PFSK-1 (cell line): ENCODE measurements at regions not wholly inside any gene's neighbourhood (a gene's known extent, or its start where the extent isn't known, plus 50 kb on each side); places are given as distances from the start of the nearest gene placed in this dataset.

ENCODE experiments used
- FOXP2 ChIP-seq: optimal IDR thresholded peaks from 2 replicates; pipeline ENCODE3; 2011; ENCODE audit warnings: borderline replicate concordance, control low read depth, inconsistent platforms; ENCODE audit not compliant: insufficient read depth; ENCODE audit errors: extremely low read length, extremely low read depth
- POLR2AphosphoS5 ChIP-seq: IDR thresholded peaks from 2 replicates; pipeline ENCODE4 v1.6.1; 2012; ENCODE audit warnings: low read depth, mild to moderate bottlenecking, control low read depth, low read length, moderate library complexity
- SIN3A ChIP-seq: IDR thresholded peaks from 2 replicates; pipeline ENCODE4 v1.6.1; 2012; ENCODE audit warnings: mild to moderate bottlenecking, low read length, moderate library complexity, borderline replicate concordance; ENCODE audit not compliant: insufficient read depth
- TAF1 ChIP-seq: IDR thresholded peaks from 2 replicates; pipeline ENCODE4 v1.6.1; 2012; ENCODE audit warnings: low read length, control low read depth, borderline replicate concordance; ENCODE audit not compliant: insufficient read depth
- TF ChIP-seq, protein P1 (sequence below), 2 experiments: IDR thresholded peaks; 2 replicates each; pipeline versions ENCODE4 v1.6.1 to v1.8.0; 2011 to 2012; ENCODE audit warnings: low read depth in 2 of 2, low read length in 2 of 2, control low read depth in 1 of 2, inconsistent platforms in 1 of 2, mild to moderate bottlenecking in 1 of 2, moderate library complexity in 1 of 2; ENCODE audit not compliant: insufficient read depth in 1 of 2

DNA sequence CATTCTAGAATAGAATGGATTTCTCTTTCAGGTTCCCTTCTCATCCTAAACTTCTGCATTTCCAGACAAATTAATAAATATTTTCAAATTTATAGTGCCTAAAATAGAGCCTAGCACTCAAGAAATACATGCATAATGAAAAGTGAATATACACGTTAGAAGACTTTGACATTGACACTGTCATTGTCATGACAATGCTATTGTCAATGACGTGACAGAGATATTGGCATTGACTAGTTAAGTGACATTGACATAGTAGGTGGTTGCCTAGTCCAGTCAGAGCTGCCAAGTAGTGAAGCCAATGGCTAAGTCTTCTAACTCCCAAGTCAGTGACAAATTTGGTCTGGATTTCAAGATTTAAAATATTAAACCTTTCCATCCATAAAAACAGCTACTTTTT, 410.5 kb downstream of the LMO4 start:
- TF ChIP-seq SIN3A (no peak), FOXP2 (no peak), TAF1 (no peak), POLR2AphosphoS5 (no peak)
- TF ChIP-seq, protein P1, sequence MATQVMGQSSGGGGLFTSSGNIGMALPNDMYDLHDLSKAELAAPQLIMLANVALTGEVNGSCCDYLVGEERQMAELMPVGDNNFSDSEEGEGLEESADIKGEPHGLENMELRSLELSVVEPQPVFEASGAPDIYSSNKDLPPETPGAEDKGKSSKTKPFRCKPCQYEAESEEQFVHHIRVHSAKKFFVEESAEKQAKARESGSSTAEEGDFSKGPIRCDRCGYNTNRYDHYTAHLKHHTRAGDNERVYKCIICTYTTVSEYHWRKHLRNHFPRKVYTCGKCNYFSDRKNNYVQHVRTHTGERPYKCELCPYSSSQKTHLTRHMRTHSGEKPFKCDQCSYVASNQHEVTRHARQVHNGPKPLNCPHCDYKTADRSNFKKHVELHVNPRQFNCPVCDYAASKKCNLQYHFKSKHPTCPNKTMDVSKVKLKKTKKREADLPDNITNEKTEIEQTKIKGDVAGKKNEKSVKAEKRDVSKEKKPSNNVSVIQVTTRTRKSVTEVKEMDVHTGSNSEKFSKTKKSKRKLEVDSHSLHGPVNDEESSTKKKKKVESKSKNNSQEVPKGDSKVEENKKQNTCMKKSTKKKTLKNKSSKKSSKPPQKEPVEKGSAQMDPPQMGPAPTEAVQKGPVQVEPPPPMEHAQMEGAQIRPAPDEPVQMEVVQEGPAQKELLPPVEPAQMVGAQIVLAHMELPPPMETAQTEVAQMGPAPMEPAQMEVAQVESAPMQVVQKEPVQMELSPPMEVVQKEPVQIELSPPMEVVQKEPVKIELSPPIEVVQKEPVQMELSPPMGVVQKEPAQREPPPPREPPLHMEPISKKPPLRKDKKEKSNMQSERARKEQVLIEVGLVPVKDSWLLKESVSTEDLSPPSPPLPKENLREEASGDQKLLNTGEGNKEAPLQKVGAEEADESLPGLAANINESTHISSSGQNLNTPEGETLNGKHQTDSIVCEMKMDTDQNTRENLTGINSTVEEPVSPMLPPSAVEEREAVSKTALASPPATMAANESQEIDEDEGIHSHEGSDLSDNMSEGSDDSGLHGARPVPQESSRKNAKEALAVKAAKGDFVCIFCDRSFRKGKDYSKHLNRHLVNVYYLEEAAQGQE (IDR thresholded peaks at IDR 0.05; ENCODE audit: insufficient read depth in 1 of 2, low read depth in 2 of 2, low read length in 2 of 2), result no peak

DNA sequence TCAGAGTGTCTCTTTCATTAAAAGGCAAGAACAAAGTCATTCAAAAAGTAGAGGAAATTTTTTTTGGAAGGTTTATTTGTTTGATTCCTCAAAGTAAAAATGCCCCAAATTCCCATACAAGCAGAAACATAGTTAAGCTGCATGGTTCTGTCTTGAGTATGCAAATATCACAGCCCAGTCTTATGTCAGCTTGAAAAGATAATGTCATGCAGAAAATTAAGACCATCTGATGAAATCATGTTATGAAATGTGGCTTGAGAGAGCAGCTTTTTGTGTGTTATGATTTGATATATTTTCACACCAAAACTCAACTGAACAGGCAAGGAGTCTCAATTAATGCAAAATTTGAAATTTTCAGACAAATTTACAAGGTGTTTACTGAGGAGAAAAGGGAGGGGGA, 411.0 kb downstream of the LMO4 start:
- TF ChIP-seq, protein P1 (IDR thresholded peaks at IDR 0.05; ENCODE audit: insufficient read depth in 1 of 2, low read depth in 2 of 2, low read length in 2 of 2), result no peak
- TF ChIP-seq SIN3A (no peak), POLR2AphosphoS5 (no peak), TAF1 (no peak), FOXP2 (no peak)

DNA sequence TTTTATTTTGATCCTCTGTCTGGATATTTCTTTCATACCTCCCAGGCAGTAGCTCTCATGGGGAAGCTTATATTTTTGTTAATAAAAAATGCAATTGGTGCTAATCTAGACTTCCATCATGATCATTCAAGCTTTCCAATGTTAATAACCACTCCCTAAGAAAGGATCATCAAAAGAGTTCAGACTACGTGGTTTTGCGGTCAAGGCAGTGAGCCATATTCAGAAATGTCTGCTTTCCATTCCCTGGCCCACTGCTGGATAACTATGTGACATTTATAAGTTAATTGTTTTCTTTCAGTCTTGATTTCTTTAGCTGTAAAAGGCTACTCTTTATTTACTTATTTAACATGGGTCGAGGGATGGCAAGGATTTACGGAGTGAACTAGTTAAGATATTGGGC, 414.6 kb downstream of the LMO4 start:
- TF ChIP-seq POLR2AphosphoS5, result no peak

DNA sequence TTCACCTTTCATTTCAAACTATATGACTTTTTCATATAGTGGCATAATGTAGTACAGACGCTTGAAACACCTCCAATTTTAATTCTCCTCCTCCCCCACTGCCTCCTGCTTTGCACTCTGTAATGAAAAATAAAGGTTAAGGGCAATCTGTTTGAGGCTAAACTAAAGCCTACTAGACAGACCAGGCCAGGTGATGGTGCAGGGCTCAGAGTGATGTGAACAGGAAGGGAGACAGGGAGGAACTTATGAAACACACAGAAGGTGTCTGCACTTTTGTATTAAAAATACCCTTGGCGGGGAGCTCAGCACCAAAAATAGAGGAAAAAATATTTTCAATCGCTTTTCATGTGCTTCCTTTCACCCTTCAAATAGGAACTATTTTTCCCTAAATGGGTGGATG, 415.4 kb downstream of the LMO4 start:
- TF ChIP-seq POLR2AphosphoS5 (no peak), SIN3A (no peak), TAF1 (no peak), FOXP2 (no peak)
- TF ChIP-seq, protein P1 (IDR thresholded peaks at IDR 0.05; ENCODE audit: insufficient read depth in 1 of 2, low read depth in 2 of 2, low read length in 2 of 2), result no peak

DNA sequence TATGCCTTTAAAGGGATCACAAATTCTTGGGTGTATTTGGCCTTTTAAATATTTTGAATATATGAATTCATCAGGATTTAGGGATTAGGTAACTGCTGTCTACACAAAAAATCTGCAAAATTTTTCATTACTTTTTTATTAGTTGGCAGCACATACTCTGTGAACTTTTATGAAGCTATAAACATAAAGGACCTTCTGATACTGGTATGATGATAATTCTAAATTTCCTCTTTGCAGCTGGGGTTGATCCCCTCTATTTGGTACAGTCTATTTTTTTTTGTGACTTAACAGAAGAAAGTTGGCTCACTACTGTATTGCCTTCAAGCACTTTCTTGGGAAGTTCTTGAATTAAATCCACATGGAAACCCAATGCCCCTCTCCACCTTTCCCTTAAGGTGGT, 416.1 kb downstream of the LMO4 start:
- no peak for TF ChIP-seq FOXP2
- no peak for TF ChIP-seq POLR2AphosphoS5
- TF ChIP-seq TAF1, result no peak
- no peak for TF ChIP-seq SIN3A
- TF ChIP-seq, protein P1 (IDR thresholded peaks at IDR 0.05; ENCODE audit: insufficient read depth in 1 of 2, low read depth in 2 of 2, low read length in 2 of 2), result no peak
